Esophagus (tissue), 2 donors: ENCODE measurements at regions not wholly inside any gene's neighbourhood (a gene's known extent, or its start where the extent isn't known, plus 50 kb on each side); places are given as distances from the start of the nearest gene placed in this dataset.

ENCODE experiments used
- H3K27ac ChIP-seq, 2 donors: one replicate each; pipeline ENCODE4 v1.5.1; 2013; ENCODE audit warnings: low read depth in 2 of 2, mild to moderate bottlenecking in 2 of 2, inconsistent platforms in 1 of 2, low read length in 1 of 2, moderate library complexity in 1 of 2
- H3K27me3 ChIP-seq, 2 donors: one replicate each; pipeline ENCODE4 v1.6.1; 2013; ENCODE audit warnings: low read length in 2 of 2, control low read depth in 1 of 2, mild to moderate bottlenecking in 1 of 2; ENCODE audit not compliant: insufficient read depth in 2 of 2, control insufficient read depth in 1 of 2
- H3K36me3 ChIP-seq, 2 donors: one replicate each; pipeline ENCODE4 v1.6.1; 2013; ENCODE audit warnings: low read length in 1 of 2; ENCODE audit not compliant: control insufficient read depth in 2 of 2, insufficient read depth in 2 of 2
- H3K4me1 ChIP-seq, 2 donors: one replicate each; pipeline ENCODE4 v1.6.1; 2013; ENCODE audit warnings: low read length in 1 of 2; ENCODE audit not compliant: control insufficient read depth in 2 of 2, insufficient read depth in 2 of 2
- H3K4me3 ChIP-seq, 2 donors: one replicate each; pipeline ENCODE4 v1.5.1; 2013; ENCODE audit warnings: low read length in 2 of 2, mild to moderate bottlenecking in 2 of 2, low read depth in 1 of 2, moderate library complexity in 1 of 2
- H3K9me3 ChIP-seq, 2 donors: one replicate each; pipeline ENCODE4 v1.6.1; 2013; ENCODE audit warnings: mild to moderate bottlenecking in 2 of 2, low read depth in 1 of 2, low read length in 1 of 2, moderate library complexity in 1 of 2; ENCODE audit not compliant: control insufficient read depth in 2 of 2, insufficient read depth in 1 of 2
- WGBS, 2 donors: extraction: QIAGEN DNeasy Blood & Tissue Kit; methylation state at CpG; one replicate each; pipeline ENCODE4 v1.1.7; 2013; 5-methylcytosine and 5-hydroxymethylcytosine counted together
- donor health status: healthy with polysubstance abuse.
- donor health status: Bipolar disorder and iron deficiency.

DNA sequence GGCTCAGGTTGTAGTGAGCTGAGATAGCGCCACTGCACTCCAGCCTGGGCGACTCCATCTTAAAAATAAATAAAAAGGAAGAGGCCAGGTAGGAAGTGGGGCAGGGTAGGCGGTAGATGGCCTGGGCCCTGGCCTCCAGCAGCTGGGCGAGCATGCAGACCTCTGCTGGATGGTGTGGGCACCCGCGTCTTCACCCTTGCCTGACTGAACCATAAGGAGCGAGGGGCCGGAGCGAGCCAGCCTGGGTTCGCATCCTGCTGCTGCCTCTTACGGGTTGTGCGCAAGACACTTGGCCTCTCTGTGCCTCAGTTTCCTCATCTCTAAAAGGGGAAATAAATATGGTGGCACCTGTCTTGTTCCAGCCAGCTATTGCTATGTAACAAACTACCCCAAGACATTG, 146.1 kb upstream of the GSE1 start:
- Histone ChIP-seq H3K4me3 (no peak overlapping the region), H3K27me3 (peaks cover 0 to 3% of the 10 kb centered on the region in 2 donors), H3K4me1 (peaks cover 6 to 8% of the 10 kb centered on the region in 2 donors), H3K36me3 (no peaks in the 10 kb centered on the region), H3K9me3 (no peaks in the 10 kb centered on the region), H3K27ac (no peak overlapping the region)
- 96% methylated on average over 12 of the region's 12 CpGs for WGBS, 2 donors

DNA sequence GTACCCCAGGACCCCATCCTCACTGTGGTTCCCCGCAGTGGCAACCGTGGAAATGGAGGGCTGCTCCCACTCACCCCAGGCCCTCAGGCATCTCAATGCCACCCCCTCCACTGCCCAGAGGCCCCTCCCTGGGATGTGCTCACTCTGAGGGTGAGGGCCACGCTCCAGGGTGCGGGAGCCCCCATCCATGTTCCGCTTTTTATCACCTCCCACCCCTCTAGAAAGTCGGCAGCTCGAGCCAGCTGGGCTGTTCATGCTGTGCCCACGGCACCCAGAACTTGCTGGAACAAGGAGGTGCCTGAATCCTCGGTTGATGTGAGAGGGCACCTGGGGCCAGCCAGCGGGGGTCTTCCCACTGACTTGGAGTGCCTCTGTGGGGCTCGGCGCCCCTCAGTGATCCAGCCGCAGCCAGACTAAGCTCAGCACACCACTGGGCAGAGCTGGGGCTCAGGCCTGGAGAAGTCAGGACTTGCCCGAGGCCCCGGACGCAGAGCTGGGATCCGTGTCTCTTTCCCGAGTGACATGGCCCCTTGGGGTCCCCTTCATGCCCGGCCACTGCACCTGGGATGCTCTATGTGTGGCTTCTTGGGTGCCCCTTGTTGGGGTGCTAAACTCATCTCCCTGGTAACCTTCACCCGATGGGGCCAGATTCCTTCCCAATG, 143.1 kb upstream of the GSE1 start:
- Histone ChIP-seq H3K4me3 (no peak overlapping the region), H3K4me1 (peaks cover 0 to under 1% of the 10 kb centered on the region in 2 donors), H3K27me3 (no peaks in the 10 kb centered on the region), H3K36me3 (no peaks in the 10 kb centered on the region), H3K27ac (no peak overlapping the region), H3K9me3 (no peaks in the 10 kb centered on the region)
- WGBS, 2 donors, result 85 to 88% methylated on average over 20 of the region's 20 CpGs

DNA sequence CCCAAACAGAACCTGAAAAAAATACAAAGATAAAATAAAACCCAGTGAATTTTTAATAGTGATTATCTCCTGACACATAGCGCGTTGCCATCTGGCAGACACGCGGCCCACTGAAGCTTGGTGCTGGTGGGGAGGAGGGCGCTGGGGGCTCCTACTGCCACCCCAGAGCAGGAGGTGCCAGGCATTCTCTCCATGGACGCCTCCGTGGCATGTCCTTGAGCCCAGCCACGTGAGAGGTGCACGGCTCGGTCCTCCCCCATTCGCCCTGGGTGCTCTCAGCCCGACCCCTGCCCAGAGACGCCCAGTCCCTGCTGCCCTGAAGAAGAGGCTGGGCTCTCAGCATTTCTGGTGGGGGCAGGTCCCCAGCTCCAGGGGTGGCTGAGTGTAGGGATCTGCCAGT, 142.2 kb upstream of the GSE1 start:
- H3K27ac ChIP-seq, result no peak overlapping the region
- H3K4me3 ChIP-seq, result no peak overlapping the region
- no peaks in the 10 kb centered on the region for H3K27me3 ChIP-seq
- no peaks in the 10 kb centered on the region for H3K36me3 ChIP-seq
- WGBS, 2 donors, result 84 to 86% methylated on average over 13 of the region's 13 CpGs
- no peaks in the 10 kb centered on the region for H3K9me3 ChIP-seq
- H3K4me1 ChIP-seq, result peaks cover 0 to 4% of the 10 kb centered on the region in 2 donors

DNA sequence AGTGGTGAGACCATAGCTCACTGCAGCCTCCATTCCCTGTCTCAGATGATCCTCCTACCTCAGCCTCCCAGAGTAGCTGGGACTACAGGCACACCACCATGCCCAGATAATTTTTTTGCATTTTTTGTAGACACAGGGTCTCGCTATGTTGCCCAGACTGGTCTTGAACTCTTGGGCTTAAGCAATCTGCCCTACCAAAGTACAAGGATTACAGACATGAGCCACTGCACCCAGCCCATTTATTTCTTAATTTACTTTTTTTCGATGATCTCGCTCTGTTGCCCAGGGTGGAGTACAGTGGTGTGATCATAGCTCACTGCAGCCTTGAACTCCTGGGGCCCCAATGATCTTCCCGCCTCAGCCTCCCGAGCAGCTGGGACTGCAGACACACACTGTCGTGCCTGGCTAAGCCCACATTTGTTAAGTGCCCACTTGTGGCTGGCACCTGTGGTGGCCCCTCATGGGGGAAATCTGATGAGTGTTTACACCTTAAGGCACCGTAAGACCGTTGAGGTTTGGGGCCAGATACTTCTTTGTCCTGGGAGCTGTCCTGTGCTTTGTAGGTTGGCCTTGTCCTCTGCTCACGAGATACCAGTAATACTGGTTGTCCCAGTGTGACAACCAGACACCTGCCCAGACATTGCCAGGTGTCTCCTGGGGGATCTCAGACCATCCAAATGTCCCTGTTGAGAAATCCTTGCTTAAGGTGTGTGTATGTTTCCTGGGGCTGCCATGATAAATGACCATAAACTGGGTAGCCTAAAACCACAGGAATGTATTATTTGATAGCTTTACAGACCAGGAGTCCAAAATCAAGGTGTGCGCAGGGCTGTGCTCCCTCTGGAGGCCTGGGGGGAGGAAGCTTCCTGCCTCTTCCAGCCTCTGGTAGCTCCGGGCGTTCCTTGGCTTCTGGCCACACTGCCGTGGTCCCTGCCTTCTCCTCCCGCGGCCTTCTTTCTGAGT, 141.4 kb upstream of the GSE1 start:
- H3K27ac ChIP-seq, result no peak overlapping the region
- no peaks in the 10 kb centered on the region for H3K36me3 ChIP-seq
- no peaks in the 10 kb centered on the region for H3K27me3 ChIP-seq
- WGBS, 2 donors, result 68% methylated on average over 15 of the region's 15 CpGs
- H3K9me3 ChIP-seq, result no peaks in the 10 kb centered on the region
- H3K4me3 ChIP-seq, result no peak overlapping the region
- peaks cover 0 to 6% of the 10 kb centered on the region in 2 donors for H3K4me1 ChIP-seq

DNA sequence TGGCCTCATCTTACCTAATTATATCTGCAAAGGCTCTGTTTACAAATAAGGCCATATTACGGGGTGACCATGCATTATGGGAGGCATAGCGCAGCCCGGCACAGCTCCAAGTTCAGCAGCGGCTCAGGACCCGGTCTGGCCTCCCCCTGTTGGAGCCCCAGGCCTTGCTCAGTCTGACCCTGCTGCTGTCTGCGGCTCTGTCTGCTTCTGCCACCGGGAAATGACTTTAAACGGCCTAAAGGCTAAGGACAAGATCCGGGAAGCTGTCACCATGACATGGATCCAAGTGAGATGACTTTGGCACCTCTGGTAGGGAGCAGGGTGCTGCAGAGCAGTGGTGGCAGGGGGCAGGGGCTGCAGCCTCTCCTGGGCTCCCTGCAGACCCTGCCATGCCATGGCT, 140.6 kb upstream of the GSE1 start:
- Histone ChIP-seq H3K36me3 (no peaks in the 10 kb centered on the region), H3K4me3 (no peak overlapping the region), H3K4me1 (peaks cover 0 to 6% of the 10 kb centered on the region in 2 donors), H3K27ac (no peak overlapping the region), H3K9me3 (no peaks in the 10 kb centered on the region), H3K27me3 (no peaks in the 10 kb centered on the region)
- WGBS, 2 donors, result 73 to 82% methylated on average over 9 of the region's 9 CpGs

DNA sequence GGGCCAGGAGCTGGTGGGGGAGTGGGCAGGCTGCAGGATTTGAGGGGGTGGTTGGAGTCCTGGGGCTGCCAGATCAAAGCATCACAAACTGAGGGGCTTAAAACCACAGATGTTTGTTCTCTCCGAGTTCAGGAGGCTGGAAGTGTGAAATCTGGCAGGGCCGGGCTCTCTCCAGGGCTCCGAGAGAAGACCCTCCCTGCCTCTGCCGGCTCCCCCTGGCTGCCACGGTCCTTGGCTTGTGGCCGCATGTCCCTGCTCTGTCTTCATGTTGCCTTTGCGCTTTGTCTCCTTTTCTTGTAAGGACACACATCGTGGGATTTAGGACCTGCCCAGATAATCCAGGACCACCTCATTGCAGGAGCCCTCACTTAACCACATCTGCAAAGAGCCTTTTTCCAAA, 139.8 kb upstream of the GSE1 start:
- Histone ChIP-seq H3K4me3 (no peak overlapping the region), H3K36me3 (no peaks in the 10 kb centered on the region), H3K9me3 (no peaks in the 10 kb centered on the region), H3K27ac (no peak overlapping the region), H3K4me1 (peaks cover 0 to 6% of the 10 kb centered on the region in 2 donors), H3K27me3 (no peaks in the 10 kb centered on the region)
- WGBS, 2 donors, result 79 to 81% methylated on average over 8 of the region's 8 CpGs

DNA sequence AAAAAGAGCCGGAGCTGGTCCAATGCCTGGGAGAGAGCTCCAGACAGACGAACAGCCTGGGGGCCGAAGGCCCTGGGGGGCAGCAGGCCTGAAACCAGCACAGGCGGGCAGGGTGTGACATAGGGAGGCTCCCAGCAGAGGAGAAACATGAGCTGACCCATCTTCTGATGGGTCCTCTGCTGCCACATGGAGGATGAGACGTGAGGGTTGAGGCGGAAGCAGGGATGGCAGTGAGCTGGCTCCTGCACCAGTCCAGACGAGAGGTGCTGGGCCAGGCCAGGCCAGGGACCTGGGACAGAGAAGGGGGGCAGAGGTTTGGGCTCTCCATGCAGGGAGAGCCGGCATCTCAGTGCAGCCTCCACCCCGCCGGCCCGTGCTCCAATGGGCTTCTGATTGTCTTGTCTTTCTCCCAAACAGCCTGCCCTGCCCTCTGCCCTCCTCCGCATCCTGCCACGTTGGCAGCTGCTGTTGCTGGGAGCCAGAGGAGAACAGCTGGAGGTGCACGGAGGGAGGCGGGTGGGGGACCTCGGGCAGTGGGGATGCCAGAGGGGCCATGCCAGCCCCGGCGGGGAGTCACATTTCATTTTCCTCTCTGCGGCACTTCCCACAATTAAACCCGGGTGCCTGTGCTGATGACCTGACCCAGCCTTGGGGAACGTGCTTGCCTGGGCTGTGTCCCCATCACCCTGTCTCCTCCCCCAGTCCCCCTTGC, 139.1 kb upstream of the GSE1 start:
- Histone ChIP-seq H3K4me3 (no peak overlapping the region), H3K9me3 (no peaks in the 10 kb centered on the region), H3K4me1 (peaks cover 0 to 6% of the 10 kb centered on the region in 2 donors), H3K27ac (no peak overlapping the region), H3K36me3 (no peaks in the 10 kb centered on the region), H3K27me3 (no peaks in the 10 kb centered on the region)
- WGBS, 2 donors, result 56 to 64% methylated on average over 17 to 21 of the region's 21 CpGs

DNA sequence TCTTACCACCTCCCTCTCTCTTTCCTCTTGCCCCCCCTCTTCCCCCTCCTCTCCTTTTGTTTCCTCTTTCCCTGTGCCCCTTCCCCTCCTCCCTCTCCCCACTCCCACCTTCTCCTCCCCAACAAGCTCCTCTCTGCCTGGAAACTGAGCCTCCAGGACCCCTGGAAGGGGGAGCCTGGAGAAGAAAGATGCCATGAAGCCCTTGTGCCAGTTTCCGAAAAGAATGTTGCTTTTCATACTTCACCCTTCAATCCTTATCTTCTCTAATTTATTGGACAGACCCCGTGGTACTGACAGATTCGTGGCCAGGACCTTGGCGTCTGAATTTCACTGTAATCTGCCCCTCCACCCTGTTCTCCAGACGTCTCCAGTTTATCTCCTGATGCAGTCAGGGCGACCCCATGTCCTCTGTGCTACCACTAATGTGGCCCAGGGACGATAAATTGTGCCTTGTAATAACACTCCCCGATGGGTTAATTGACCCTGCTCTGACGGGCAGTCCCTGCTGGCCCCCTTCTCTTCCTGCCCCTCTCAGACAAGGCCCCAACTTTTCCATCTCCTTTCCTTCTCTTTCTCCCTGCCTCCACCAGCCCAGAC, 138.4 kb upstream of the GSE1 start:
- H3K27ac ChIP-seq, result no peak overlapping the region
- no peak overlapping the region for H3K4me3 ChIP-seq
- H3K27me3 ChIP-seq, result no peaks in the 10 kb centered on the region
- H3K4me1 ChIP-seq, result peaks cover 0 to 6% of the 10 kb centered on the region in 2 donors
- 41 to 51% methylated on average over 9 of the region's 9 CpGs for WGBS, 2 donors
- no peaks in the 10 kb centered on the region for H3K9me3 ChIP-seq
- H3K36me3 ChIP-seq, result no peaks in the 10 kb centered on the region

DNA sequence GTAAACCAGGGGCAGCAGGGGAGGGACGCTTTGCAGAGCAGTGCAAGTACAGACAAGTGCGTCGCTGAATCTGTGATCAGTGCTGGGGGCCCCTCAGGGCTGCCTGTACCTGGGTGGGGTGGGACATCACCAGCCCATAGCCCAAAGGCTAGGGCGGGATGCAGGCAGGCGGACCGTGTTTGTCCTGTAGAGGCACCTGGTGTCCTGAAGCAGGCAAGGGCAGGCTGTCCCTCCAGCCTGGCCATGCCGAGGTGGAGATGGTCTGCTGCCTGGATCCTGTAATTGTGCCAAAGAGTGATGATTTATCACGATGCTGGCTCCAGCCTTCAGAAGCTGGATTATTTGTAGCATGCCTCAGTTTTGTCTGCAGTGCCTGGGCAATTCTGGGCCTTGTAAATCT, 137.9 kb upstream of the GSE1 start:
- Histone ChIP-seq H3K27ac (no peak overlapping the region), H3K4me1 (peaks cover 0 to 6% of the 10 kb centered on the region in 2 donors), H3K4me3 (no peak overlapping the region), H3K9me3 (no peaks in the 10 kb centered on the region), H3K27me3 (no peaks in the 10 kb centered on the region), H3K36me3 (no peaks in the 10 kb centered on the region)
- 48 to 52% methylated on average over 8 of the region's 8 CpGs for whole genome bisulfite sequencing, 2 donors
